GM19351 (cell line): ENCODE measurements at regions not wholly inside any gene's neighbourhood (a gene's known extent, or its start where the extent isn't known, plus 50 kb on each side); places are given as distances from the start of the nearest gene placed in this dataset.
A peak's percentile ranks its signal among the peaks of the same experiment; 100 is the strongest.

ENCODE experiments used
- ATAC-seq: cut with Tn5 transposase; IDR thresholded peaks from one replicate; pipeline ENCODE4 v1.9.1; 2021; ENCODE audit warnings: mild to moderate bottlenecking, moderate library complexity; ENCODE audit not compliant: unreplicated experiment

DNA sequence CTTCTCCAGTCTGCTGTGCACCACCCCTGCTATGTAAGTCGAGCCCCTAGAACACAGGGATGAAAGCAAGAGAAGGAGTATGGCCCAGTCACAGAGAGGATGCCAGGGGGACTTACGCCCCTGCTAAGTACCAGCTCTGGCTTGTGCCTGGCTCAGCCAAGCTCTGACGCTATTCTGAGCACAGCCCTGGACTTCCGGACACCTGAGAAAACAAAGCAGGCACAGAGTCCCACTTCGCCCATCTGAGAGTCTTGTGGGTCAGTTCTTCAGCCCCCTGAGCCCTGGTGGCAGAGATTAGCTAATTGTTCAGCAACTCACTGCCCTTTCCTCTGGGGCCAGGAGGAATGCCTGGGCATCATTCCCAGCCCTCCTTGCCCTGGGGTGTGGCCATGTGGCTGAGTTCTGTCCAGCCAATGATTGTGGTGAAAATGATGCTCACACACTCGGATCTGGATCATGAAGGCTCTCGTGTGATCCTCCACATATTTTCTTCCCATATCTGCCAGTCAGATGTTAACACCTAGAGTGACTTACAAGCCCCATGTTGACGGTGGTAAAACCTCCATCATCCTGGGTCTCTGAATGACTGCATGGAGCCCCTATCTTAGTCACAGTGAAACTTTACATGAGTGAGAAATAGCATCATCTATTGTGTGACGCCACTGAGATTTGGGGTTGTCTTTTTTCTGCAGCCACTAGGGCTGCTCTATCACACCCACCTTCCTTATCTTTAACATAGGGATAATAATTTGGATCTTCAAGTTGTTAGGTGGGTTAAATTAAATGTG, 105.7 kb downstream of the TPRA1 start:
- no peak for ATAC-seq

DNA sequence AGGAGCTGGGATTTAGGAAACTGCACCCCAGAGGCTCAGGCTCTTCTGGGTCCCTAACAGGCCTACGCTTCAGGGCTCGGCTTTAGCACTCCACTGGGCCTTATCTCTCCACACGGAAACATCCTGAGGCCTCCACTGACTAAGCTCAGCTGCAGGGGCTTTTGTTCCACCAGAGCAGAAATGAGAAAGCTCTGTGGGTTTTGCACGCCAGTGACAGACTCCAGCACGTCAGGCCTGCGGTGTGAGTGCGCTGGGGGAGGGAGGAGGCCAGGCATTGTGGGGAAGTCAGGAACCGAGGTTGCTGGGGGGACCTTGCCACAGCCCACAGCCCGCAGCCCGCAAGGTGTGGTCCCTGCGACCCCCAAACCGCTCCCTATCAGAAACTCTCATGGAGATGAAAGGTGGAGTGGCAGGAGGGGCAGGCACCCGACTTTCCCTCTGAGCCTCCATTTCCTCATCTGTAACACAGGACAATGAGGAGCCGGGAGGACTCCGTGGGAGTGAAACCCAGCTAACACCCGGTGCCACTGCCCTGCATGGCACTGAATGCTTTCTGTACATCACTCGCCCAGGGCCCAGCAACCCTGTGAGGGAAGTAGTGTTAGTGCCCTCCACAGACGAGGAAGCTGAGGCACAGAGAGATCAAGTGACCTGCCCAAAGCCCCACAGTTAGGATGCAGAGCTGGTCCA, 106.5 kb downstream of the TPRA1 start:
- ATAC-seq = peak; percentile 92

- ATAC-seq = no peak
Observed at GRCh38 chr3:127483005-127483641, 107.4 kb downstream of the TPRA1 start.

DNA sequence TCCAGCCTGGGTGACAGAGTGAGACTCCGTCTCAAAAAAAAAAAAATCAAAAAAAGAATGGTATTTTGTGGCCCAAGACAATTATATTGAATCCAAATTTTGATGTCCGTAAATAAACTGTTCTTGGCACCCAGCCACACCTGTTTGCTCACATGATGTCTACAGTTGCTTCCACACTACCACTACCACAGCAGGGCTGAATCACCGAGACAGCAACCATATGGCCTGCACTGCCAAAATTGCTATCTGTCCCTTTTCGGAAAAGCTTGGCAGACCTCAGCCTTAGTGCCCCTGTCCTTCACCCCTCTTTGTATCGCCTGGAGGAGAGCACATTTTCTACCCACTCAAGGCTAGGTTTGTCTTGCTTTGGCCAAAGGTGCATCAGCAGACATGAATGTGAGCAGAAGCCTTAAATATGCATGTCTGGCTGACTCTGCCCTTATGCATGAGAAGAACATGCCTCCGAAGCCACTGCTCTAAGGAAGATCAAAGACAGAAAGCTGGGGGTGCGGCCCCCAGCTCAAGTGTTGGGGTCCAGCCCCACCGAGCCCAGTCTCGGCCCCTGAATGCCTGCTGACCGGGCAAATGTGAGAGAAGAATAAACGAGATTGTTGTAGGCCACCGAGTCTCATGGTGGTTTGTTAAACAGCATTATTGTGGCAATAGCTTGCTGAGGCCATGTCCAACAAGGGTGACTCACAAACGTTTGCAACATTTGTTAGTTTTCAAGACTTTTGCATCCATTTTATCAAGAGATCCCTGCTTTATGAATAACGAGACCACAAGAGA, 108.1 kb downstream of the TPRA1 start:
- ATAC-seq = no peak

DNA sequence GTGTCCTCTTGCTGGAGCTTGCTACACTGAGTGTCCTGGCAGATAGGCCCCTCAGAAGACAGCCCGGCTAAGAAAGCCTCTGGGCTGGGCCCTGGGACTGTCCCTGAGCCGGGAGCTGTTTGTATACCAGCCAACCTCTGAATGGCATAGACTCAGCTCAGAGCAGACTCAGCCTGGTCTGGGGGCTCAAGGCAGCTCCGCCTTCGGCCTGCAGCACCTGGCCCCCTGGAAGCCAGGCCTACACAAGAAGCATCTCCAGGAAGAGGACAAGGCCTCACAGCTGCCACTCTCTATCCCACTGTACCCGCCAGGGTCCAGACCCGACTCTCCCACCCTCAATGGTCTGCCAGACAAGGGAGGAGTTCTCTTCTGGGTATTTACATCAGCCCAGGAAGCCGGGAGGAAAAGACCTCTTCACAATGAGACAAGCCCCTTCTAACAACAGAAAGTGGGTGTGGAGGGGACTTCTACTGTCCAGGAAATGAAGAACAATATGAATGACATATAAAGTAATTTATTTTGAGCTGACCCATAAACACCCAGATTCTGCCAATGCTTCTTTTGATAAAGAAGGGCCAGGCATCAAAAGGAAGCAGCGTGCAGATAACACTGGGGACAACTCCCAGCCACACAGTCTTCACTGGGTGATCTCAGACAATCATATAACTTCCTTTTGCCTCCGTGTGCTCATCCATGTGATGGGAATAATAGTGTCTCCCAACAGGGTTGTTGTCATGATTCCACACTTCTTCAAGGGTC, 110.2 kb downstream of the TPRA1 start:
- no peak for ATAC-seq

- no peak for ATAC-seq
Observed at GRCh38 chr3:127479449-127479848, 111.1 kb downstream of the TPRA1 start.

GRCh38 chr3:127478922-127479321, 111.6 kb downstream of the TPRA1 start:
- ATAC-seq = no peak

- no peak for ATAC-seq
Observed at GRCh38 chr3:127477396-127477795, 113.1 kb downstream of the TPRA1 start.

DNA sequence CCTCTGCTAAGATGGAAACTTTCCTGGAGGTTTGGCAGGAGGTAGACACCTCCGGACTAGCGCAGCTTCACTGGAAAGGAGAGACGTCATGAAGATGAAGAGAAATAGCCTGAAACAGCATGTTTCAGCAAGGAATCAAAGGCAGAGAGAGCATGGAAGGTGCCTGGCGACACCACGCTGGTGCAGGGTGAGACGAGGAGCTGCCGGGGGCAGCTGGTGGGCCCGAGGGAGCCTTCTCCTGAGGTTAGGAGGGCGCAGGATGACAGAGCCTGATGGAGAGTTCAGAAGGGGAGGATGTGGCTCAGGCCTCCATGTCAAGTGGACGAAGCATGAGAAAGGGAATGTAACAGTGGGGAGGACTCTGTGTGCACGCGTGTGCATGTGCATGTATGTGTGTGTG, 113.6 kb downstream of the TPRA1 start:
- no peak for ATAC-seq

DNA sequence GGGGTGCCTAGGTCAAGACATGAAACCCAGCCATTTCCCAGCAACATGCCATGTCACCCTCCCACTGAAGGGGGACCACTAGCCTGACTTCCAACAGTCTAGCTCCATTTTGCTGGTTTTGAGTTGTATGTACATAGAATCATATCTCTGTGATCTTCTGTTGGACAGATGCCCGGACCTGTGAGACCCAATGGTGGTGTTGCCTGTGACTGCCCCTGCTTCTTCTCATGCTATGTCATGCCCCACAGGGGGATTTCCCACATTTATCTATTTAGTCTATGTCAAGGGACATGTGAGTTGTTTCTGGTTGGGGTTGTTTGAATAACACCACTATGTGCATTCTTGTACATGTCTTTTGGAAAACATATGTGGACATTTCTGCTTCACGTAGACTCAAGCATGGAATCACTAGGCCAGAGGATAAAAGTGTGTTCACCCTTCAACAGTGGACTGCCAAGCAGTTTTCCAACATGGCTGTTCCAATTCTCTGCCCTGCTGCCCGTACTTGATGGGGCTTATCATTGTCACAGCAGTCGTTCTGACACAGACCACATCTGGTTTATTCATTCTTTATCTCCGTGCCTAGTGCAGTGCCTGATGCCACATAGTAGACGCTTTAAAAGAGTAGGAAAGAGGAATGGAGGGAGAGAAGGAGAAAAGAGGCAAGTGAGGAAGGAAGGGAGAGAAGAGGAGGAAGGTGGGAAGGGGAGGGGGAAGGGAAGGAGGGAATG, 114.4 kb downstream of the TPRA1 start:
- ATAC-seq = no peak

DNA sequence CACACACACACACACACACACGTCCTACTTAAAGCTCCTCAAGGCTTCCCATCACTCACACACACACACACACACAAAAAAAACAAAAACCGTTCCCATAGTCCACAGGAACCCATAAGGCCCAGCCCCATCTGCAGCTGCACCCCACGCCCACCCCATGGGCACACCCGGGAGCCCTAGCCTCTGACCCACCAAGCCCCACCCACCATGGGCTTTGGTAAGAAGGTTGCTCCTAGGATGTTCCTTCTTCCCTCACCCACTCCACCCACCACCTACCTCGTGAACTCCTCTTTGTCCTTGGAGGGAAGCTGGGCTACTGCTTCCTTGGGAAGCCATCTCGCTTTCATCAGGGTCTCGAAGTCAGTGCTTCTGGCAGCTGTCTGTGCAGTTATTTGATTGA, 115.1 kb downstream of the TPRA1 start:
- ATAC-seq = no peak

DNA sequence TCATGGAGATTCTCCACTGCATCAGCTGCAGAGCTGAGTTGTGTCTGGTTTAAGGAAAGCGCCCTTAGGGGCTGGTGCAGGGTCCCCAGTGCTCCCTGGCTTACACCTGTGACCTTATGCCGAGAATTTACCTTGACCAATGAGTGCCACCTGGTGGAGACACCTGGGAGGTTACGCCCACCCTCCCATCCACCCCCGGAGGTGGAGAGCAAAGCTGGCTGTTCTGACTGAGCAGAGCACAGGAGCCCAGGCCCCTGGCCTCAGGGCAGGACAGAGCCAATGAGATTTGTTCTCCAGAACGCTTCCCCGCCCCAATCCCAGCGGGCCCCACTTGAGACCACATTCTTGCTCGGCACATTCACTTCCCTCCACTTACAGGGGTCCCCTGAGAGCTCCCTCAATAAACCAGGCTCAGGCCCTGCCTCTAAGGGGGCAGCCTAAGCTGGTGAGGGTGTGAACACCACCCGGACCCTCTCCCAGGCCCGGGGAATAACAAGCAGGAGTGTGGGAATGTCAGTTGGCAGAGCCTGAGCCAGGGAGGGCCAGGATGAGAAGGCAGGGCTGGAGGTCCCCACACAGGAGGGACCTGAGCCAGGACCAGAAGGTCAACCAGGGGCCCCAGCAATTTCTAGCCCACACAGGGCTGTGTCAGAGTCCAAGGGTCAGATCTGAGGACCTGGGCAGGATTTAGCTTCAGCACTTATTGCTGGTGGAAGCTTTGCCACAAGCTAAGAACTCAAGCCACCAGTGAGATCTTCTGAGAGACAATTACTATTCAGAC, 117.1 kb downstream of the TPRA1 start:
- ATAC-seq = no peak

- no peak for ATAC-seq
Observed at GRCh38 chr3:127472506-127472905, 118.0 kb downstream of the TPRA1 start.

DNA sequence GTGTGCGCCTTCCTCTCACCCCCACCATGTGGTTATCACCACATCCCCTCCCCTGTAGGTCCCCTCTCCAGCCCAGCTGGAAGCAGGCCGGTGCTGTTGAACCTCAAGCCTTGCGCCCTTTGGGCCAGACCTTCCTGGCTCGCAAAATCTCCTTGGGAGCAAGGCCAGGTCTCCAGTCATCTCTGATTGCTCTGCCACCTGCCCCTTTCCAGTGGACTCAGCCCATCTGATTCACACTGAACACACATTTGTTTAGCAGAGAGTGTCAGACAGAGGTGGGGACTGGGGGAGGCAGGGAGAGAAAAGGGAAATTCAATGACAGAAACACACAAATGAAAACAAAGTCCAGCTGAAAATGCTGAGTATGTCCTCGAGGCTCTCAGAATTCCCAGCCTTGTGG, 119.4 kb downstream of the TPRA1 start:
- ATAC-seq = no peak

DNA sequence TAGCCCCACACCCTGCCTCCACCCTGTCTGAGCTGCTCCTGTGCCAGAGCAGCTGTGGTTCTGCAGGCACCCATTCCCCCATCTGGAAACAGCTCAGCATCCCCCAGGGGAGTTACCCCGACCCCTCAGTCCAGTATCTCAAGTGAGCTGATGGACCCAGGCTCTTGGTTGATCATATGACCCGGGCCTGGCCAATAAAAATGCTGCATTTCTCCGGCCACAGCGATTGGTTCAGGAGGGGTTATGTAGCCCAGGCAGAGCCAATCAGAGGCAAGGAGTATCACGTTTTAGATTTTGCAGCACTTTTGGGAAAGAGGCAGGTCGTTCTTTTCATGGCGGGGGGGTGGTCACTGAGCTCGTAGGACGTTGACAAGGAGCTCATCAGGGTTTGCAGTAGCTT, 120.8 kb downstream of the TPRA1 start:
- no peak for ATAC-seq

DNA sequence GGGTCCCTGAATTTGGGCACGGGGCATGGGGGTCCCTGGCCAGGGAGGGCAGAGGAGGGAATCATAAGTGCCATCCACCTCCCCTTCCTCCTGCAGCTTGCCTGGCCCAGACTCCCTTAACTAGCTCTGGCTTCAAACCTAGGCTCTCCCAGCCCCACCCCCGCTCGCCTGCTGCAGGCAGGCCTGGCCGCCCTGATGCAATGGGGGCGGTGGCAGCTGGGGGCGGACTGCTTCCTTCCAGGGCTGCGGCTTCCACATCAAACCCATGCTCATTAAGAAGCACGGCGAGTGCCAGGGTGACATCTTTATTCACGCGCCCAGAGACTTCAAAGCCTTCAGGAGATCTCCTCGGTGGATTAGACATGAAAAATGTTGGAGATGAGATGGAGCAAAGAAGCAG, 123.1 kb downstream of the TPRA1 start:
- no peak for ATAC-seq

GRCh38 chr3:127464642-127465041, 125.9 kb downstream of the TPRA1 start:
- ATAC-seq = no peak

GRCh38 chr3:127462111-127462655, 128.3 kb downstream of the TPRA1 start:
- ATAC-seq = no peak
